ENCODE measurements at regions not wholly inside any gene's neighbourhood (a gene's known extent, or its start where the extent isn't known, plus 50 kb on each side); places are given as distances from the start of the nearest gene placed in this dataset.

- no peak overlapping the region for H3K23ac ChIP-seq (ENCODE audit: low read depth, low read length)
- no peaks in the 10 kb centered on the region for H3K36me3 ChIP-seq (ENCODE audit: control insufficient read depth, insufficient read depth, low read length)
- H3K27ac ChIP-seq (ENCODE audit: insufficient read depth, low read length): no peak overlapping the region
- no peak overlapping the region for H2AFZ ChIP-seq (replicated peaks; ENCODE audit: low read length, poor library complexity)
- no peak overlapping the region for H3K56ac ChIP-seq (ENCODE audit: extremely low read depth, insufficient read depth, low read length)
- H2BK120ac ChIP-seq (ENCODE audit: low read depth, low read length): no peak overlapping the region
- BruUV-seq (replicated peaks): no TSS peak
- peaks cover 3% of the 10 kb centered on the region; the same call in 1 of the 2 replicates for H3K9me1 ChIP-seq (ENCODE audit: insufficient read depth, low read length)
- no peak overlapping the region for H4K8ac ChIP-seq (ENCODE audit: low read depth in 2 of 2, low read length in 2 of 2)
- intact Hi-C loops (cut with micrococcal nuclease): no loop called here
- no peaks in the 10 kb centered on the region; the same call in 1 of the 2 replicates for H3K9me3 ChIP-seq (ENCODE audit: control insufficient read depth, insufficient read depth, low read length)
- H3K9ac ChIP-seq (ENCODE audit: low read depth, low read length): no peak overlapping the region
- ChIA-PET POLR2A (ENCODE audit: unreplicated experiment) (no interaction called here), CTCF (no interaction called here)
- H2AK9ac ChIP-seq (replicated peaks; ENCODE audit: low read depth, low read length, poor library complexity): no peak overlapping the region
- H3K14ac ChIP-seq (replicated peaks; ENCODE audit: low read depth, low read length): no peak overlapping the region
- no peak overlapping the region for H2BK15ac ChIP-seq (ENCODE audit: low read depth, low read length)
- no peak overlapping the region for H2BK5ac ChIP-seq (ENCODE audit: low read depth, low read length, poor library complexity, severe bottlenecking)
- dilution Hi-C loops (cut with HindIII; ENCODE audit: low sequenced_read_pairs, unreplicated experiment): no loop called here
- in situ Hi-C loops (cut with MboI; ENCODE audit: low sequenced_read_pairs): no loop called here
- H3K4me3 ChIP-seq (ENCODE audit: insufficient read depth, low read depth, low read length): no peak overlapping the region
- no peaks in the 10 kb centered on the region for H4K20me1 ChIP-seq (ENCODE audit: insufficient read depth, low read length)
- no CpG with 5 or more reads among the region's 3 CpGs for WGBS, 2 experiments (ENCODE audit: extremely low coverage in 2 of 2, insufficient read length in 1 of 2)
- no peak overlapping the region for H3K4ac ChIP-seq (ENCODE audit: low read depth, low read length)
- TF ChIP-seq NFE2L2 (IDR thresholded peaks at IDR 0.05; ENCODE audit: low read depth, low read length): no peak
- no peak for TF ChIP-seq USF2 (IDR thresholded peaks at IDR 0.05; ENCODE audit: low read depth, low read length)
- no peak for TF ChIP-seq MAZ (IDR thresholded peaks at IDR 0.05; ENCODE audit: borderline replicate concordance, low read depth, low read length)
- H2AK5ac ChIP-seq (ENCODE audit: low read depth, low read length): no peak overlapping the region
- H3K4me1 ChIP-seq (ENCODE audit: control insufficient read depth, insufficient read depth, low read length): no peaks in the 10 kb centered on the region
- H3K79me1 ChIP-seq (ENCODE audit: low read depth in 1 of 2, low read length in 2 of 2): no peaks in the 10 kb centered on the region
- H3K4me2 ChIP-seq (ENCODE audit: low read depth, low read length): no peak overlapping the region
- no peak overlapping the region for H4K91ac ChIP-seq (ENCODE audit: insufficient read depth, low read depth, low read length)
- ATAC-seq (ENCODE audit: low read depth) (no peak), DNase-seq (no peak)
- no peaks in the 10 kb centered on the region for H3K27me3 ChIP-seq (ENCODE audit: control insufficient read depth, insufficient read depth, low read length)
- no peak overlapping the region for H4K5ac ChIP-seq (ENCODE audit: low read depth, low read length)
- H2BK20ac ChIP-seq (ENCODE audit: low read depth, low read length): no peak overlapping the region
- H3K18ac ChIP-seq (ENCODE audit: low read depth, low read length): no peak overlapping the region
Observed at GRCh38 chr2:21406911-21407310, 283.1 kb downstream of the TDRD15 start.

Data from IMR-90 (cell line).